CD4-positive, alpha-beta T cell treated with Interleukin-15 for 4 hours (primary cell): ENCODE measurements at regions not wholly inside any gene's neighbourhood (a gene's known extent, or its start where the extent isn't known, plus 50 kb on each side); places are given as distances from the start of the nearest gene placed in this dataset.

Source experiments
- DNase-seq: peaks from one replicate; pipeline ENCODE4 v3.0.0-alpha.2; 2020; ENCODE audit warnings: low spot score

- DNase-seq: no peak
These were observed 68.6 kb upstream of the TBCA start for GRCh38 chr5:77844623-77845323.

- no peak for DNase-seq
These were observed 68.2 kb upstream of the TBCA start for GRCh38 chr5:77844373-77844622.

- DNase-seq: no peak
These were observed 67.6 kb upstream of the TBCA start for GRCh38 chr5:77843570-77844372.

- no peak for DNase-seq
These were observed 66.1 kb upstream of the TBCA start for GRCh38 chr5:77842243-77842642.

- no peak for DNase-seq
These were observed 65.5 kb upstream of the TBCA start for GRCh38 chr5:77841616-77842015.

GRCh38 chr5:77840930-77841329, 64.8 kb upstream of the TBCA start:
- DNase-seq: no peak

GRCh38 chr5:77839691-77840090, 63.6 kb upstream of the TBCA start:
- DNase-seq: no peak

GRCh38 chr5:77832938-77833337, 56.8 kb upstream of the TBCA start:
- DNase-seq: no peak

- DNase-seq: no peak
These were observed 56.1 kb upstream of the TBCA start for GRCh38 chr5:77832166-77832770.

GRCh38 chr5:77828445-77828844, 52.3 kb upstream of the TBCA start:
- no peak for DNase-seq
